ENCODE measurements at regions not wholly inside any gene's neighbourhood (a gene's known extent, or its start where the extent isn't known, plus 50 kb on each side); places are given as distances from the start of the nearest gene placed in this dataset.

DNA sequence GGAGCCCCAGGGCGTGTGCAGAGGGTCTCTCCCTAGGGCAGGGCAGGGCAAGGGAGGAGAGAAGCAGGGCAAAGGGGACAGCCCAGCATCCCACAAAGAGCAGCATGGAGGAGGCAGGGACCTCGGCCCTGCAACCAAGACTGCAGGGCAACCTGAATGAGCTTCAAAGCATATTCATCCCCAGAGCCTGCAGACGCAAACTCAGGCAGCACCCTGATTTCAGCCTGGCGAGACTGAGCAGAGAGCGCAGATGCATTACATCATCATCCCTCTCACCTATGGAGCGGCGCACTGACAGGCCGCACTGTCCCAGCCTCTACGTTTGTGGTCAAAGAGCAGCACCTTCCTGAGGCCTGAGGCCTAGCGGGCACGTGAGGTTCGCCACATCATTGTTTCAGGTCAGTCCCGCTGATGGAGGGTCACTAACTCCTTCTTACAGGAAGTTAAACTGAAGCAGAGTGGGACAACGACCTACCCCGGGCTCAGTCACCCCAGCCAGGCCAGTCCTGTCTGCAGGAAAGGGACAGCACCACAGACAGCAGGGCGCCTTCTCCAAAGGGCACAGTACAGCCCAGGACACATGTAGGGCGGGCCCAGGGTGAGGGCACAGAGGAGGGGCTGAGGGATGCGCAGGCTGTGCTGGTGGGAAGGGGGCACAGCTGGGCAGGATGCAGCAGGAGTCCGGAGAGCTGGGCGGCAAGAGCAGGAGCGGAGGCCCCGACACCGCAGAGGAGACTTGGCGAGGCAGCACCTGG lies 67.2 kb upstream of the RAB6C start:
- DNase-seq (ENCODE audit: low read depth, low spot score) (no peak), FAIRE-seq (no peak)
- dilution Hi-C loops (cut with MboI; ENCODE audit: extremely low pct_ligation_motif_present, low sequenced_read_pairs): no loop called here
- H3K4me2 ChIP-seq (ENCODE audit: control insufficient read depth, extremely low read depth, insufficient read depth, low read depth, low read length): no peak overlapping the region
- no peaks in the 10 kb centered on the region for H3K79me2 ChIP-seq (ENCODE audit: control insufficient read depth, insufficient read depth, low read length)
- H2AFZ ChIP-seq (ENCODE audit: control insufficient read depth, low read length): no peak overlapping the region
- TF ChIP-seq EZH2 (IDR thresholded peaks at IDR 0.05; ENCODE audit: low read length): no peak
- TF ChIP-seq, protein P1, sequence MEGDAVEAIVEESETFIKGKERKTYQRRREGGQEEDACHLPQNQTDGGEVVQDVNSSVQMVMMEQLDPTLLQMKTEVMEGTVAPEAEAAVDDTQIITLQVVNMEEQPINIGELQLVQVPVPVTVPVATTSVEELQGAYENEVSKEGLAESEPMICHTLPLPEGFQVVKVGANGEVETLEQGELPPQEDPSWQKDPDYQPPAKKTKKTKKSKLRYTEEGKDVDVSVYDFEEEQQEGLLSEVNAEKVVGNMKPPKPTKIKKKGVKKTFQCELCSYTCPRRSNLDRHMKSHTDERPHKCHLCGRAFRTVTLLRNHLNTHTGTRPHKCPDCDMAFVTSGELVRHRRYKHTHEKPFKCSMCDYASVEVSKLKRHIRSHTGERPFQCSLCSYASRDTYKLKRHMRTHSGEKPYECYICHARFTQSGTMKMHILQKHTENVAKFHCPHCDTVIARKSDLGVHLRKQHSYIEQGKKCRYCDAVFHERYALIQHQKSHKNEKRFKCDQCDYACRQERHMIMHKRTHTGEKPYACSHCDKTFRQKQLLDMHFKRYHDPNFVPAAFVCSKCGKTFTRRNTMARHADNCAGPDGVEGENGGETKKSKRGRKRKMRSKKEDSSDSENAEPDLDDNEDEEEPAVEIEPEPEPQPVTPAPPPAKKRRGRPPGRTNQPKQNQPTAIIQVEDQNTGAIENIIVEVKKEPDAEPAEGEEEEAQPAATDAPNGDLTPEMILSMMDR (optimal IDR thresholded peaks at IDR 0.05 in 1 of 3, IDR thresholded peaks at IDR 0.05 in 1 of 3, conservative IDR thresholded peaks at IDR 0.05 in 1 of 3; ENCODE audit: extremely low read depth in 1 of 3, insufficient read depth in 2 of 3, low read length in 3 of 3): no peak
- H3K27me3 ChIP-seq (ENCODE audit: control insufficient read depth, extremely low read depth, insufficient read depth, low read length): no peaks in the 10 kb centered on the region
- no peaks in the 10 kb centered on the region for H4K20me1 ChIP-seq (ENCODE audit: control insufficient read depth, extremely low read depth, insufficient read depth, low read length)
- H3K9me3 ChIP-seq (ENCODE audit: control insufficient read depth, low read depth, low read length): no peaks in the 10 kb centered on the region
- no peaks in the 10 kb centered on the region for H3K9me1 ChIP-seq (ENCODE audit: control insufficient read depth, extremely low read depth, insufficient read depth, low read length)
- no peak overlapping the region for H3K4me3 ChIP-seq (ENCODE audit: control insufficient read depth in 2 of 3, extremely low read depth in 1 of 3, insufficient read depth in 2 of 3, low read depth in 1 of 3, low read length in 3 of 3)
- H3K4me1 ChIP-seq (ENCODE audit: control insufficient read depth, extremely low read depth, insufficient read depth, low read length): no peaks in the 10 kb centered on the region
- no peak overlapping the region for H3K9ac ChIP-seq (ENCODE audit: control insufficient read depth, extremely low read depth, insufficient read depth, low read length)
- no peaks in the 10 kb centered on the region for H3K36me3 ChIP-seq (ENCODE audit: control insufficient read depth in 2 of 2, extremely low read depth in 1 of 2, insufficient read depth in 2 of 2, low read length in 2 of 2)
- H3K27ac ChIP-seq (ENCODE audit: control insufficient read depth, insufficient read depth, low read length): no peak overlapping the region

GRCh38 chr2:129912871-129913694 lies 66.4 kb upstream of the RAB6C start:
- H3K4me2 ChIP-seq (ENCODE audit: control insufficient read depth, extremely low read depth, insufficient read depth, low read depth, low read length): no peak overlapping the region
- no peaks in the 10 kb centered on the region for H3K9me3 ChIP-seq (ENCODE audit: control insufficient read depth, low read depth, low read length)
- H3K9me1 ChIP-seq (ENCODE audit: control insufficient read depth, extremely low read depth, insufficient read depth, low read length): no peaks in the 10 kb centered on the region
- no peak overlapping the region for H3K27ac ChIP-seq (ENCODE audit: control insufficient read depth, insufficient read depth, low read length)
- no peaks in the 10 kb centered on the region for H3K27me3 ChIP-seq (ENCODE audit: control insufficient read depth, extremely low read depth, insufficient read depth, low read length)
- H4K20me1 ChIP-seq (ENCODE audit: control insufficient read depth, extremely low read depth, insufficient read depth, low read length): no peaks in the 10 kb centered on the region
- H2AFZ ChIP-seq (ENCODE audit: control insufficient read depth, low read length): no peak overlapping the region
- dilution Hi-C loops (cut with MboI; ENCODE audit: extremely low pct_ligation_motif_present, low sequenced_read_pairs): no loop called here
- H3K4me1 ChIP-seq (ENCODE audit: control insufficient read depth, extremely low read depth, insufficient read depth, low read length): no peaks in the 10 kb centered on the region
- no peak overlapping the region for H3K9ac ChIP-seq (ENCODE audit: control insufficient read depth, extremely low read depth, insufficient read depth, low read length)
- no peaks in the 10 kb centered on the region for H3K79me2 ChIP-seq (ENCODE audit: control insufficient read depth, insufficient read depth, low read length)
- H3K36me3 ChIP-seq (ENCODE audit: control insufficient read depth in 2 of 2, extremely low read depth in 1 of 2, insufficient read depth in 2 of 2, low read length in 2 of 2): no peaks in the 10 kb centered on the region
- TF ChIP-seq, protein P1 (optimal IDR thresholded peaks at IDR 0.05 in 1 of 3, IDR thresholded peaks at IDR 0.05 in 1 of 3, conservative IDR thresholded peaks at IDR 0.05 in 1 of 3; ENCODE audit: extremely low read depth in 1 of 3, insufficient read depth in 2 of 3, low read length in 3 of 3): no peak
- TF ChIP-seq EZH2 (IDR thresholded peaks at IDR 0.05; ENCODE audit: low read length): no peak
- no peak overlapping the region for H3K4me3 ChIP-seq (ENCODE audit: control insufficient read depth in 2 of 3, extremely low read depth in 1 of 3, insufficient read depth in 2 of 3, low read depth in 1 of 3, low read length in 3 of 3)
- no peak for DNase-seq (ENCODE audit: low read depth, low spot score)
- no peak for FAIRE-seq
